H1 (cell line): ENCODE measurements at regions not wholly inside any gene's neighbourhood (a gene's known extent, or its start where the extent isn't known, plus 50 kb on each side); places are given as distances from the start of the nearest gene placed in this dataset.

Experiments used
- CTCF ChIA-PET: fragments of 300-600 bp; sonication (Branson Sonifier 250); formaldehyde crosslinking; loops from one replicate; lab custom pipeline; 2021; ENCODE audit not compliant: partially characterized antibody; lab: Charles Lee
- POLR2A ChIA-PET: fragments of 300-600 bp; sonication (Branson Sonifier 250); formaldehyde crosslinking; loops from one replicate; lab custom pipeline; 2021; ENCODE audit warnings: inconsistent platforms; ENCODE audit not compliant: partially characterized antibody; lab: Charles Lee
- DNase-seq, 2 experiments: peaks; one replicate each; pipeline versions ENCODE4 v3.0.0 to v3.0.0-alpha.2; 2010 to 2022; ENCODE audit warnings: low spot score in 2 of 2, low read depth in 1 of 2, mixed read lengths in 1 of 2
- FAIRE-seq: peaks from 2 replicates; lab custom pipeline; 2011; peaks lifted over from hg19 to GRCh38; lab: Jason Lieb, UNC
- H2AFZ ChIP-seq: 2 replicates; pipeline ENCODE4 v1.8.1; 2012; ENCODE audit warnings: low read length, inconsistent platforms
- H2AK5ac ChIP-seq: 2 replicates; pipeline ENCODE4 v1.6.1; 2013; ENCODE audit warnings: low read depth, low read length
- H2BK120ac ChIP-seq: replicated peaks from 2 replicates; pipeline ENCODE3; 2013; ENCODE audit warnings: low read depth, low read length, inconsistent platforms
- H2BK12ac ChIP-seq: 2 replicates; pipeline ENCODE4 v1.6.1; 2013; ENCODE audit warnings: low read depth, low read length
- H2BK15ac ChIP-seq: 2 replicates; pipeline ENCODE4 v1.6.1; 2013; ENCODE audit warnings: low read length
- H2BK20ac ChIP-seq: 2 replicates; pipeline ENCODE4 v1.6.1; 2013; ENCODE audit warnings: low read length
- H2BK5ac ChIP-seq: 2 replicates; pipeline ENCODE4 v1.6.1; 2013; ENCODE audit warnings: low read depth, low read length
- H3K14ac ChIP-seq: 2 replicates; pipeline ENCODE4 v1.6.1; 2013; ENCODE audit warnings: inconsistent platforms; ENCODE audit not compliant: insufficient read length
- H3K18ac ChIP-seq: 2 replicates; pipeline ENCODE4 v1.6.1; 2013; ENCODE audit warnings: low read length; ENCODE audit errors: extremely low read depth
- H3K23ac ChIP-seq: 2 replicates; pipeline ENCODE4 v1.6.1; 2013; ENCODE audit warnings: inconsistent platforms; ENCODE audit not compliant: insufficient read length
- H3K23me2 ChIP-seq: 2 replicates; pipeline ENCODE4 v1.6.1; 2013; ENCODE audit warnings: low read depth, low read length
- H3K27ac ChIP-seq: 2 replicates; pipeline ENCODE4 v1.6.1; 2011; ENCODE audit warnings: low read depth, low read length, inconsistent platforms
- H3K27me3 ChIP-seq, 4 experiments: replicated peaks in 1 of 4; 1 replicate in 1 of 4; 2 replicates in 3 of 4; pipeline versions ENCODE4 v1.6.1 to v1.8.1; 2011 to 2013; ENCODE audit warnings: low read length in 3 of 4, mild to moderate bottlenecking in 3 of 4, inconsistent platforms in 2 of 4, mixed read lengths in 2 of 4, moderate library complexity in 1 of 4; ENCODE audit not compliant: control insufficient read depth in 3 of 4, insufficient read depth in 3 of 4; ENCODE audit errors: extremely low read depth in 1 of 4
- H3K36me3 ChIP-seq, 4 experiments: 2 replicates each; pipeline versions ENCODE4 v1.6.1 to v1.8.1; 2011 to 2013; ENCODE audit warnings: mild to moderate bottlenecking in 4 of 4, low read length in 3 of 4, moderate library complexity in 2 of 4, control low read depth in 1 of 4, inconsistent platforms in 1 of 4; ENCODE audit not compliant: insufficient read depth in 4 of 4, control insufficient read depth in 2 of 4
- H3K4ac ChIP-seq: replicated peaks from 2 replicates; pipeline ENCODE3; 2013; ENCODE audit warnings: low read length, low read depth, mixed read lengths, inconsistent platforms; ENCODE audit not compliant: insufficient read length
- H3K4me1 ChIP-seq, 4 experiments: replicated peaks in 1 of 4; 1 replicate in 1 of 4; 2 replicates in 3 of 4; pipeline versions ENCODE4 v1.6.1 to v1.8.1; 2011 to 2013; ENCODE audit warnings: low read length in 3 of 4, inconsistent platforms in 2 of 4, mixed read lengths in 1 of 4; ENCODE audit not compliant: insufficient read depth in 4 of 4, control insufficient read depth in 3 of 4
- H3K4me2 ChIP-seq, 2 experiments: 2 replicates each; pipeline versions ENCODE4 v1.6.1 to v1.8.1; 2011 to 2013; ENCODE audit warnings: low read depth in 2 of 2, low read length in 2 of 2, control low read depth in 1 of 2, inconsistent platforms in 1 of 2, mild to moderate bottlenecking in 1 of 2; ENCODE audit not compliant: insufficient read depth in 1 of 2
- H3K4me3 ChIP-seq, 4 experiments: fragments of 200-600, 300-600 bp in 1 of 4; sonication (generic), shearing (Covaris generic), sonication (Bioruptor Twin) in 1 of 4; 2 replicates each; pipeline versions ENCODE4 v1.5.1 to v1.8.1; 2011 to 2016; ENCODE audit warnings: low read length in 4 of 4, low read depth in 3 of 4, control low read depth in 2 of 4, inconsistent platforms in 2 of 4, mild to moderate bottlenecking in 2 of 4, mixed read lengths in 1 of 4, moderate library complexity in 1 of 4; ENCODE audit not compliant: insufficient read depth in 2 of 4; ENCODE audit errors: extremely low read depth in 1 of 4
- H3K56ac ChIP-seq: replicated peaks from 2 replicates; pipeline ENCODE3; 2013; ENCODE audit warnings: low read depth, mild to moderate bottlenecking, mixed read lengths, low read length, inconsistent platforms; ENCODE audit not compliant: insufficient read length
- H3K79me1 ChIP-seq: 2 replicates; pipeline ENCODE4 v1.6.1; 2013; ENCODE audit warnings: low read depth, low read length, control low read depth
- H3K79me2 ChIP-seq, 2 experiments: 2 replicates each; pipeline versions ENCODE4 v1.6.1 to v1.8.1; 2012 to 2013; ENCODE audit warnings: low read length in 2 of 2, mild to moderate bottlenecking in 2 of 2, inconsistent platforms in 1 of 2; ENCODE audit not compliant: insufficient read depth in 2 of 2, control insufficient read depth in 1 of 2
- H3K9ac ChIP-seq, 4 experiments: replicated peaks in 1 of 4; 1 replicate in 1 of 4; 2 replicates in 3 of 4; pipeline versions ENCODE4 v1.6.1 to v1.8.1; 2011 to 2013; ENCODE audit warnings: low read depth in 3 of 4, low read length in 3 of 4, control low read depth in 2 of 4, mild to moderate bottlenecking in 2 of 4, moderate library complexity in 2 of 4, inconsistent platforms in 1 of 4; ENCODE audit errors: extremely low read depth in 1 of 4
- H3K9me3 ChIP-seq, 2 experiments: 2 replicates each; pipeline versions ENCODE4 v1.6.1 to v1.8.1; 2012 to 2013; ENCODE audit warnings: mild to moderate bottlenecking in 2 of 2, moderate library complexity in 2 of 2, control low read depth in 1 of 2, inconsistent platforms in 1 of 2, low read depth in 1 of 2, low read length in 1 of 2, mixed read lengths in 1 of 2; ENCODE audit not compliant: insufficient read depth in 2 of 2
- H4K20me1 ChIP-seq, 2 experiments: replicated peaks in 1 of 2; 2 replicates each; pipeline versions ENCODE3 to v1.8.1; 2011 to 2013; ENCODE audit warnings: inconsistent platforms in 2 of 2, low read length in 2 of 2, mild to moderate bottlenecking in 1 of 2; ENCODE audit not compliant: insufficient read depth in 2 of 2, control insufficient read depth in 1 of 2
- H4K5ac ChIP-seq: 2 replicates; pipeline ENCODE4 v1.6.1; 2013; ENCODE audit warnings: low read length, low read depth, mixed read lengths, inconsistent platforms; ENCODE audit not compliant: insufficient read length
- H4K8ac ChIP-seq: 2 replicates; pipeline ENCODE4 v1.8.0; 2013; ENCODE audit warnings: mild to moderate bottlenecking, moderate library complexity, low read length, inconsistent platforms; ENCODE audit not compliant: insufficient read depth; ENCODE audit errors: extremely low read depth
- H4K91ac ChIP-seq: replicated peaks from 2 replicates; pipeline ENCODE3; 2013; ENCODE audit warnings: low read length, mixed read lengths, inconsistent platforms; ENCODE audit not compliant: insufficient read length
- BACH1 ChIP-seq: IDR thresholded peaks from 2 replicates; pipeline ENCODE4 v1.6.1; 2012; ENCODE audit warnings: low read length, improper control_type of control experiment
- BRCA1 ChIP-seq: IDR thresholded peaks from 2 replicates; pipeline ENCODE4 v1.6.1; 2012; ENCODE audit warnings: low read depth, low read length, improper control_type of control experiment
- CBX8 ChIP-seq: fragments of 300-800, 300-1000 bp; sonication (generic); IDR thresholded peaks from 2 replicates; pipeline ENCODE4 v1.7.1; 2016; ENCODE audit warnings: low read depth, low read length, borderline replicate concordance
- CHD1 ChIP-seq: IDR thresholded peaks from 2 replicates; pipeline ENCODE4 v1.6.1; 2012; ENCODE audit warnings: low read depth, low read length, improper control_type of control experiment
- CHD2 ChIP-seq: IDR thresholded peaks from 2 replicates; pipeline ENCODE4 v1.6.1; 2012; ENCODE audit warnings: low read length, improper control_type of control experiment
- CREB1 ChIP-seq: IDR thresholded peaks from 2 replicates; pipeline ENCODE4 v1.6.1; 2012; ENCODE audit warnings: inconsistent platforms
- GTF2F1 ChIP-seq: IDR thresholded peaks from 2 replicates; pipeline ENCODE4 v1.6.1; 2012; ENCODE audit warnings: low read depth, low read length, improper control_type of control experiment, borderline replicate concordance
- KDM1A ChIP-seq: fragments of 200-600, 300-600 bp; sonication (generic); IDR thresholded peaks from 2 replicates; pipeline ENCODE4 v1.7.1; 2016; ENCODE audit warnings: mild to moderate bottlenecking, low read length, borderline replicate concordance
- RFX5 ChIP-seq: IDR thresholded peaks from 2 replicates; pipeline ENCODE4 v1.6.1; 2011; ENCODE audit warnings: low read depth, low read length, improper control_type of control experiment, borderline replicate concordance
- SIN3A ChIP-seq, 2 experiments: IDR thresholded peaks in 1 of 2; conservative IDR thresholded peaks in 1 of 2; 2 replicates each; pipeline ENCODE4 v1.6.1; 2011 to 2012; ENCODE audit warnings: low read length in 2 of 2, improper control_type of control experiment in 1 of 2, low read depth in 1 of 2, mild to moderate bottlenecking in 1 of 2
- SP2 ChIP-seq: IDR thresholded peaks from 2 replicates; pipeline ENCODE4 v1.6.1; 2012; ENCODE audit warnings: mild to moderate bottlenecking, low read length, inconsistent platforms
- TAF7 ChIP-seq: optimal IDR thresholded peaks from 2 replicates; pipeline ENCODE3; 2011; ENCODE audit warnings: low read depth, mild to moderate bottlenecking, inconsistent platforms, low read length, moderate library complexity, borderline replicate concordance
- TBP ChIP-seq: IDR thresholded peaks from 2 replicates; pipeline ENCODE4 v1.6.1; 2011; ENCODE audit warnings: low read depth, low read length, improper control_type of control experiment
- YY1 ChIP-seq: IDR thresholded peaks from 2 replicates; pipeline ENCODE4 v1.6.1; 2011; ENCODE audit warnings: low read depth, mild to moderate bottlenecking, low read length
- ZNF274 ChIP-seq: IDR thresholded peaks from 2 replicates; pipeline ENCODE4 v1.7.0; 2012; ENCODE audit warnings: low read length, borderline replicate concordance; ENCODE audit errors: extremely low read depth
- WGBS, 2 experiments: shearing (Covaris generic) in 1 of 2; methylation state at CpG; one replicate each; pipeline versions ENCODE4 v1.1.6 to v1.1.7; 2013 to 2015; ENCODE audit warnings: low lambda C conversion rate in 2 of 2, mixed read lengths in 2 of 2, inconsistent platforms in 1 of 2, low coverage in 1 of 2, missing lambda C conversion rate in 1 of 2; ENCODE audit not compliant: insufficient replicate concordance in 2 of 2, insufficient coverage in 1 of 2, insufficient read length in 1 of 2; ENCODE audit errors: extremely low coverage in 1 of 2, missing lambda C conversion rate in 1 of 2; 5-methylcytosine and 5-hydroxymethylcytosine counted together
- TF ChIP-seq, protein P1 (sequence below): IDR thresholded peaks from 2 replicates; pipeline ENCODE4 v1.6.1; 2011; ENCODE audit warnings: low read length, improper control_type of control experiment

DNA sequence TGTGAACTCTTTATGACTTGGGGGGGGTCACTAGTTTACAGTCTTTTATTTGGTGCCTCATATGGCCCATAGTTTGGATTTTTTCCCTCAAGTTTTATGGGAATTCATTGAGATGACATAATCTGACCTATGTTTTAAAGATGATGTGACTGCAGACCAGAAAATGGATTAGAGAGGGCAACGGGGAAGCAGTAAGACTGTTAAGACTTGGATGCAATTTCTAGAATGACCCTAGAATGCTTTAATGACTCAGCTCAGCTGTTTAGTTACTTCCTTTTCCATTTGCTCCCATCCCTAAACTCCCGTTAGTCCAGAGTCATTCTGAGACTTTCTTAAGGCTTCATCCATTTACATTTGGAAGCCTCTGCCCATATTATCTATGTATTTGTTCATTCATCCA lies 59.9 kb upstream of the PDGFRA start:
- Histone ChIP-seq H3K56ac (no peak overlapping the region), H3K79me1 (no peaks in the 10 kb centered on the region), H3K4ac (no peak overlapping the region), H2BK120ac (no peak overlapping the region), H3K18ac (no peak overlapping the region), H3K36me3 (no peaks in the 10 kb centered on the region), H3K4me2 (no peak overlapping the region), H3K9ac (no peak overlapping the region), H3K27ac (no peak overlapping the region), H2BK5ac (no peak overlapping the region), H3K23ac (no peak overlapping the region), H3K14ac (no peak overlapping the region), H4K91ac (no peak overlapping the region), H4K5ac (no peak overlapping the region), H3K27me3 (no peaks in the 10 kb centered on the region), H3K9me3 (no peaks in the 10 kb centered on the region), H2AFZ (no peak overlapping the region), H3K4me1 (no peaks in the 10 kb centered on the region), H2BK20ac (no peak overlapping the region), H2BK12ac (no peak overlapping the region), H2BK15ac (no peak overlapping the region), H3K79me2 (no peaks in the 10 kb centered on the region), H4K8ac (no peak overlapping the region), H3K23me2 (no peaks in the 10 kb centered on the region; the same call in 1 of the 2 replicates), H3K4me3 (no peak overlapping the region), H4K20me1 (no peaks in the 10 kb centered on the region), H2AK5ac (no peak overlapping the region)
- DNase-seq, result no peak
- CTCF ChIA-PET, result no interaction called here
- 82% methylated on average over 2 of the region's 2 CpGs; no CpG with 5 or more reads in 1 of the 2 experiments for WGBS, 2 experiments
- POLR2A ChIA-PET, result no interaction called here
- no peak for FAIRE-seq
- no peak for TF ChIP-seq CHD1
- no peak for TF ChIP-seq GTF2F1
- TF ChIP-seq CHD2, result no peak
- no peak for TF ChIP-seq SP2
- no peak for TF ChIP-seq KDM1A
- no peak for TF ChIP-seq SIN3A (conservative IDR thresholded peaks at IDR 0.05 in 1 of 2, IDR thresholded peaks at IDR 0.05 in 1 of 2; ENCODE audit: low read depth in 1 of 2, low read length in 2 of 2)
- TF ChIP-seq BACH1, result no peak
- TF ChIP-seq CBX8, result no peak
- TF ChIP-seq YY1, result no peak
- TF ChIP-seq ZNF274, result no peak
- no peak for TF ChIP-seq BRCA1
- TF ChIP-seq, protein P1, sequence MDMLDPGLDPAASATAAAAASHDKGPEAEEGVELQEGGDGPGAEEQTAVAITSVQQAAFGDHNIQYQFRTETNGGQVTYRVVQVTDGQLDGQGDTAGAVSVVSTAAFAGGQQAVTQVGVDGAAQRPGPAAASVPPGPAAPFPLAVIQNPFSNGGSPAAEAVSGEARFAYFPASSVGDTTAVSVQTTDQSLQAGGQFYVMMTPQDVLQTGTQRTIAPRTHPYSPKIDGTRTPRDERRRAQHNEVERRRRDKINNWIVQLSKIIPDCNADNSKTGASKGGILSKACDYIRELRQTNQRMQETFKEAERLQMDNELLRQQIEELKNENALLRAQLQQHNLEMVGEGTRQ, result no peak
- TF ChIP-seq TAF7, result no peak
- no peak for TF ChIP-seq TBP
- no peak for TF ChIP-seq RFX5
- TF ChIP-seq CREB1, result no peak
